CD14-positive monocyte (primary cell): ENCODE measurements at regions not wholly inside any gene's neighbourhood (a gene's known extent, or its start where the extent isn't known, plus 50 kb on each side); places are given as distances from the start of the nearest gene placed in this dataset.

Experiments
- DNase-seq, 3 donors: peaks; one replicate each; pipeline ENCODE4 v3.0.0-alpha.2; 2011 to 2022
- H2AFZ ChIP-seq: 2 replicates; pipeline ENCODE4 v1.6.0; 2012; ENCODE audit warnings: mild to moderate bottlenecking, low read depth, low read length, inconsistent platforms; ENCODE audit not compliant: insufficient read depth, poor library complexity, severe bottlenecking
- H3K27ac ChIP-seq, 2 donors: 1 replicate in 1 of 2; 2 replicates in 1 of 2; pipeline ENCODE4 v1.5.1; 2012 to 2013; ENCODE audit warnings: low read length in 2 of 2, control low read depth in 1 of 2, inconsistent platforms in 1 of 2, low read depth in 1 of 2, mild to moderate bottlenecking in 1 of 2
- H3K27me3 ChIP-seq, 2 donors: one replicate each; pipeline versions ENCODE4 v1.6.0 to v1.6.1; 2011 to 2013; ENCODE audit warnings: low read length in 2 of 2; ENCODE audit not compliant: control insufficient read depth in 2 of 2, insufficient read depth in 2 of 2
- H3K36me3 ChIP-seq, 2 donors: replicated peaks in 1 of 2; 1 replicate in 1 of 2; 2 replicates in 1 of 2; pipeline versions ENCODE4 v1.5.1 to v1.6.1; 2012 to 2013; ENCODE audit warnings: low read length in 2 of 2, control low read depth in 1 of 2, inconsistent platforms in 1 of 2, mild to moderate bottlenecking in 1 of 2; ENCODE audit not compliant: insufficient read depth in 2 of 2, control insufficient read depth in 1 of 2
- H3K4me1 ChIP-seq, 2 donors: 1 replicate in 1 of 2; 2 replicates in 1 of 2; pipeline versions ENCODE4 v1.5.1 to v1.6.1; 2012 to 2013; ENCODE audit warnings: low read length in 2 of 2, control low read depth in 1 of 2, inconsistent platforms in 1 of 2, mild to moderate bottlenecking in 1 of 2, moderate library complexity in 1 of 2; ENCODE audit not compliant: insufficient read depth in 2 of 2, control insufficient read depth in 1 of 2
- H3K4me2 ChIP-seq: replicated peaks from 2 replicates; pipeline ENCODE3; 2012; ENCODE audit warnings: low read length, moderate library complexity, mild to moderate bottlenecking; ENCODE audit not compliant: poor library complexity, severe bottlenecking; ENCODE audit errors: extremely low read depth
- H3K4me3 ChIP-seq, 3 experiments: fragments of 200-600 bp in 1 of 3; sonication (generic) in 1 of 3; replicated peaks in 1 of 3; 1 replicate in 2 of 3; 2 replicates in 1 of 3; pipeline ENCODE4 v1.5.1; 2011 to 2013; ENCODE audit warnings: low read length in 3 of 3, mild to moderate bottlenecking in 3 of 3, control low read depth in 2 of 3, low read depth in 2 of 3, inconsistent platforms in 1 of 3, moderate library complexity in 1 of 3
- H3K79me2 ChIP-seq: 2 replicates; pipeline ENCODE4 v1.6.0; 2012; ENCODE audit warnings: mild to moderate bottlenecking, control low read depth, inconsistent platforms, low read length, moderate library complexity; ENCODE audit not compliant: insufficient read depth
- H3K9ac ChIP-seq: 2 replicates; pipeline ENCODE4 v1.6.0; 2017; ENCODE audit warnings: low read length, mild to moderate bottlenecking; ENCODE audit not compliant: insufficient read depth, poor library complexity, severe bottlenecking
- H3K9me3 ChIP-seq, 2 donors: replicated peaks in 1 of 2; 1 replicate in 1 of 2; 2 replicates in 1 of 2; pipeline versions ENCODE4 v1.5.1 to v1.6.1; 2012 to 2013; ENCODE audit warnings: low read length in 2 of 2, control low read depth in 1 of 2; ENCODE audit not compliant: control insufficient read depth in 1 of 2, insufficient read depth in 1 of 2
- H4K20me1 ChIP-seq: 2 replicates; pipeline ENCODE4 v1.6.0; 2012; ENCODE audit warnings: mild to moderate bottlenecking, low read length, control low read depth, moderate library complexity; ENCODE audit not compliant: insufficient read depth
- H3K27ac Mint-ChIP-seq, 7 donors: one replicate each; pipeline ENCODE4 v1.8.0; 2020; ENCODE audit warnings: mild to moderate bottlenecking in 7 of 7, mixed read lengths in 7 of 7, moderate library complexity in 6 of 7, inconsistent platforms in 2 of 7
- H3K27me3 Mint-ChIP-seq, 3 donors: one replicate each; pipeline ENCODE4 v1.8.0; 2021 to 2022; ENCODE audit warnings: low read depth in 3 of 3, mild to moderate bottlenecking in 3 of 3, mixed read lengths in 3 of 3, moderate library complexity in 3 of 3, inconsistent platforms in 1 of 3
- H3K36me3 Mint-ChIP-seq, 2 donors: one replicate each; pipeline ENCODE4 v1.8.0; 2020; ENCODE audit warnings: mixed read lengths in 2 of 2, inconsistent platforms in 1 of 2, mild to moderate bottlenecking in 1 of 2
- H3K4me1 Mint-ChIP-seq: one replicate; pipeline ENCODE4 v1.8.0; 2020; ENCODE audit warnings: mild to moderate bottlenecking, mixed read lengths
- H3K4me3 Mint-ChIP-seq, 2 donors: one replicate each; pipeline ENCODE4 v1.8.0; 2020; ENCODE audit warnings: mild to moderate bottlenecking in 2 of 2, mixed read lengths in 2 of 2, moderate library complexity in 1 of 2
- H3K9me3 Mint-ChIP-seq, 7 donors: one replicate each; pipeline ENCODE4 v1.8.0; 2020 to 2022; ENCODE audit warnings: mixed read lengths in 7 of 7, mild to moderate bottlenecking in 6 of 7, moderate library complexity in 6 of 7, inconsistent platforms in 2 of 7
- CTCF ChIP-seq: fragments of 200-600 bp; IDR thresholded peaks from one replicate; pipeline ENCODE4 v1.8.0; 2022; ENCODE audit warnings: antibody characterized with exemption, mild to moderate bottlenecking
- WGBS: methylation state at CpG from one replicate; pipeline ENCODE4 v1.1.5; 2013; ENCODE audit warnings: missing lambda C conversion rate; ENCODE audit not compliant: insufficient coverage; 5-methylcytosine and 5-hydroxymethylcytosine counted together
- intact Hi-C, 2 donors: fragments of 100-400 bp; cut with micrococcal nuclease; formaldehyde crosslinking; loops; one replicate each; pipeline versions ENCODE4 v1.15.0 to v1.15.1; 2023

- Histone ChIP-seq H3K9me3 (no peaks in the 10 kb centered on the region), H3K27me3 (no peaks in the 10 kb centered on the region), H3K36me3 (no peaks in the 10 kb centered on the region), H3K9ac (no peak overlapping the region), H3K4me2 (no peak overlapping the region), H3K4me3 (no peak overlapping the region), H2AFZ (no peak overlapping the region), H3K79me2 (no peaks in the 10 kb centered on the region), H3K4me1 (no peaks in the 10 kb centered on the region), H4K20me1 (no peaks in the 10 kb centered on the region), H3K27ac (no peak overlapping the region)
- no peak overlapping the region for H3K27ac Mint-ChIP-seq
- no peak for TF ChIP-seq CTCF
- no peak for DNase-seq
- intact Hi-C loops = no loop called here
- no peaks in the 10 kb centered on the region for H3K4me1 Mint-ChIP-seq
- peaks cover 0 to 3% (median 0%) of the 10 kb centered on the region in 7 donors for H3K9me3 Mint-ChIP-seq
- H3K4me3 Mint-ChIP-seq = no peak overlapping the region
- no peaks in the 10 kb centered on the region for H3K36me3 Mint-ChIP-seq
- peaks cover 0 to 8% (median 8%) of the 10 kb centered on the region in 3 donors for H3K27me3 Mint-ChIP-seq
- WGBS = 80% methylated on average over 5 of the region's 5 CpGs
Measured at GRCh38 chr6:33921745-33922144, 117.9 kb upstream of the MLN start.

- Mint-ChIP-seq H3K4me1 (peaks cover 12% of the 10 kb centered on the region), H3K27me3 (peaks cover 7 to 8% (median 8%) of the 10 kb centered on the region in 3 donors), H3K4me3 (no peak overlapping the region), H3K9me3 (peaks cover 0 to 3% (median 0%) of the 10 kb centered on the region in 7 donors), H3K27ac (peak overlapping the region in 1 of 7 donors; percentile 28), H3K36me3 (no peaks in the 10 kb centered on the region)
- H3K9me3 ChIP-seq = no peaks in the 10 kb centered on the region
- no peaks in the 10 kb centered on the region for H3K4me1 ChIP-seq
- H3K79me2 ChIP-seq = no peaks in the 10 kb centered on the region
- no peak for TF ChIP-seq CTCF
- no peak overlapping the region for H3K9ac ChIP-seq
- 98% methylated on average over 7 of the region's 8 CpGs for WGBS
- intact Hi-C loops = no loop called here
- no peak overlapping the region for H3K27ac ChIP-seq
- H4K20me1 ChIP-seq = no peaks in the 10 kb centered on the region
- no peaks in the 10 kb centered on the region for H3K36me3 ChIP-seq
- H3K4me2 ChIP-seq = no peak overlapping the region
- no peak for DNase-seq
- H3K27me3 ChIP-seq = no peaks in the 10 kb centered on the region
- H2AFZ ChIP-seq = no peak overlapping the region
- no peak overlapping the region for H3K4me3 ChIP-seq
Measured at GRCh38 chr6:33918175-33918695, 114.4 kb upstream of the MLN start.
